ENCODE measurements at regions not wholly inside any gene's neighbourhood (a gene's known extent, or its start where the extent isn't known, plus 50 kb on each side); places are given as distances from the start of the nearest gene placed in this dataset.

DNA sequence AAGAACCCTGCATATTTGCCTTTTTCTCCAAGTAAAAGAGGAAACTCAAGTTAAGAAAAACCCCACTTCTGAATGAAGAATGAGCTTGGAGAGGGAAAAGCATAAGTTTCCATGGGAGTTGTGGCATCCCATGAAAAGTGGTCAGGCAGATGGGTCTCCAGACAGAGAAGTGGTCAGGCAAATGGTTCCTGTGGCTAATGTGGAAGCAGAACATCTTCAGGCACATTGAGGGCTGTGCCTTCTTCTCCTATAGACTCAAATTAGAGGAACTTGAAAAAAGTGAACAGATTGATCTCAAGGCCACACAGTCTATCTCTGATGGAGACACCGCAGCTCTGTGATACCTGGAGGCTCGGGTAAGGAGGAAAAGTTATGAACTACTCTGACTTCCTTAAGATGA, 55.7 kb upstream of the KIRREL1 start:
- H3K4me1 ChIP-seq (ENCODE audit: control insufficient read depth in 1 of 2, insufficient read depth in 2 of 2, low read length in 2 of 2): no peaks in the 10 kb centered on the region
- ATAC-seq (no peak), DNase-seq (ENCODE audit: low read depth, low spot score) (no peak)
- no peaks in the 10 kb centered on the region for H4K20me1 ChIP-seq (ENCODE audit: insufficient read depth)
- no peaks in the 10 kb centered on the region for H3K9me2 ChIP-seq (ENCODE audit: insufficient read depth)
- intact Hi-C loops (cut with micrococcal nuclease): no loop called here
- no peaks in the 10 kb centered on the region for H3K79me2 ChIP-seq (ENCODE audit: insufficient read depth, low read length)
- H2AFZ ChIP-seq (ENCODE audit: low read depth, low read length, poor library complexity, severe bottlenecking): no peak overlapping the region
- RAD21 ChIA-PET (ENCODE audit: low non-redundant PET in 1 of 2, low total read pairs in 2 of 2, uncharacterized antibody in 2 of 2, unreplicated experiment in 2 of 2): interaction anchor here in 1 of 2 experiments (0.7 kb wide), 1 partner anchor 185 kb away, joined by 3 read pairs; no protein-coding TSS in a partner anchor
- CTCF ChIA-PET: interaction anchor here (1.1 kb wide), 1 partner anchor 60 kb away, joined by 3 read pairs; no protein-coding TSS in a partner anchor
- no peak overlapping the region for H3K4me2 ChIP-seq (ENCODE audit: low read length)
- H3K36me3 ChIP-seq (ENCODE audit: control insufficient read depth in 1 of 2, insufficient read depth in 2 of 2, low read length in 2 of 2): no peaks in the 10 kb centered on the region
- no peak for TF ChIP-seq ZNF274 (IDR thresholded peaks at IDR 0.05; ENCODE audit: low read depth, low read length)
- TF ChIP-seq JUND (IDR thresholded peaks at IDR 0.05): no peak
- no peak for TF ChIP-seq ZFX (IDR thresholded peaks at IDR 0.05)
- TF ChIP-seq, protein P1, sequence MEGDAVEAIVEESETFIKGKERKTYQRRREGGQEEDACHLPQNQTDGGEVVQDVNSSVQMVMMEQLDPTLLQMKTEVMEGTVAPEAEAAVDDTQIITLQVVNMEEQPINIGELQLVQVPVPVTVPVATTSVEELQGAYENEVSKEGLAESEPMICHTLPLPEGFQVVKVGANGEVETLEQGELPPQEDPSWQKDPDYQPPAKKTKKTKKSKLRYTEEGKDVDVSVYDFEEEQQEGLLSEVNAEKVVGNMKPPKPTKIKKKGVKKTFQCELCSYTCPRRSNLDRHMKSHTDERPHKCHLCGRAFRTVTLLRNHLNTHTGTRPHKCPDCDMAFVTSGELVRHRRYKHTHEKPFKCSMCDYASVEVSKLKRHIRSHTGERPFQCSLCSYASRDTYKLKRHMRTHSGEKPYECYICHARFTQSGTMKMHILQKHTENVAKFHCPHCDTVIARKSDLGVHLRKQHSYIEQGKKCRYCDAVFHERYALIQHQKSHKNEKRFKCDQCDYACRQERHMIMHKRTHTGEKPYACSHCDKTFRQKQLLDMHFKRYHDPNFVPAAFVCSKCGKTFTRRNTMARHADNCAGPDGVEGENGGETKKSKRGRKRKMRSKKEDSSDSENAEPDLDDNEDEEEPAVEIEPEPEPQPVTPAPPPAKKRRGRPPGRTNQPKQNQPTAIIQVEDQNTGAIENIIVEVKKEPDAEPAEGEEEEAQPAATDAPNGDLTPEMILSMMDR (IDR thresholded peaks at IDR 0.05 in 2 of 3, conservative IDR thresholded peaks at IDR 0.05 in 1 of 3; ENCODE audit: borderline replicate concordance in 1 of 3, insufficient read depth in 1 of 3, low read depth in 2 of 3, low read length in 2 of 3): no peak
- TF ChIP-seq POLR2AphosphoS5 (IDR thresholded peaks at IDR 0.05; ENCODE audit: low read depth, low read length): no peak
- TF ChIP-seq SP1 (IDR thresholded peaks at IDR 0.05; ENCODE audit: low read depth): no peak
- TF ChIP-seq SRF (IDR thresholded peaks at IDR 0.05; ENCODE audit: low read depth): no peak
- no TSS peak for BruUV-seq (replicated peaks)
- H3K27me3 ChIP-seq (ENCODE audit: insufficient read depth, low read length): peaks cover 43% of the 10 kb centered on the region
- no peak overlapping the region for H3K4me3 ChIP-seq (replicated peaks in 1 of 2; ENCODE audit: low read depth in 1 of 2, low read length in 2 of 2)
- H3K9me3 ChIP-seq (ENCODE audit: control insufficient read depth in 1 of 2, insufficient read depth in 1 of 2, low read depth in 1 of 2, low read length in 2 of 2): no peaks in the 10 kb centered on the region
- POLR2A ChIA-PET: no interaction called here
- no peak overlapping the region for H3K27ac ChIP-seq (ENCODE audit: low read depth, low read length)
- no peak overlapping the region for H3K9ac ChIP-seq (ENCODE audit: low read length)

DNA sequence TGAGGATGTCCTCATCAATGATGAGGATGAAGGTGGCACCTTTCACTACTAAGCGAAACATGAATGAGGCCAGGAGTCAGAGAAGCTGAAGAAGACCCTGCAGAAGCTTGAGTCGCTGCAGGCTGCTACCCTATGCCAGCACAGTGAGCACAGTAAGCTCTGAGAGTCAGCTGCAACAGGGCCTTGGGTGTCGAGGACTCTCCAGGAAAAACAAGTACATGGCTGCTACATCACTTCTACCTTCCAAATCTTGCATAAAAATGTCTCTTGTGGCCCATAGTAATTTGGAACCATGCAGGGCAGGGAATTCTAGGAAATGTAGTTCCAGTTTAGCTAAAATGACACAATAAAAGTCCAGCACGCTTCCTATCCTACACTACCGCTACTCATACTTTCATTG, 51.5 kb upstream of the KIRREL1 start:
- Histone ChIP-seq H3K79me2 (ENCODE audit: insufficient read depth, low read length) (no peaks in the 10 kb centered on the region), H3K9ac (ENCODE audit: low read length) (no peak overlapping the region), H3K36me3 (ENCODE audit: control insufficient read depth in 1 of 2, insufficient read depth in 2 of 2, low read length in 2 of 2) (no peaks in the 10 kb centered on the region), H3K9me3 (ENCODE audit: control insufficient read depth in 1 of 2, insufficient read depth in 1 of 2, low read depth in 1 of 2, low read length in 2 of 2) (no peaks in the 10 kb centered on the region), H3K4me2 (ENCODE audit: low read length) (no peak overlapping the region), H3K4me3 (replicated peaks in 1 of 2; ENCODE audit: low read depth in 1 of 2, low read length in 2 of 2) (no peak overlapping the region), H3K4me1 (ENCODE audit: control insufficient read depth in 1 of 2, insufficient read depth in 2 of 2, low read length in 2 of 2) (no peaks in the 10 kb centered on the region), H3K27me3 (ENCODE audit: insufficient read depth, low read length) (peaks cover 51% of the 10 kb centered on the region), H3K9me2 (ENCODE audit: insufficient read depth) (no peaks in the 10 kb centered on the region), H2AFZ (ENCODE audit: low read depth, low read length, poor library complexity, severe bottlenecking) (no peak overlapping the region), H4K20me1 (ENCODE audit: insufficient read depth) (no peaks in the 10 kb centered on the region), H3K27ac (ENCODE audit: low read depth, low read length) (no peak overlapping the region)
- ChIA-PET POLR2A (no interaction called here), CTCF (no interaction called here), RAD21 (ENCODE audit: low non-redundant PET in 1 of 2, low total read pairs in 2 of 2, uncharacterized antibody in 2 of 2, unreplicated experiment in 2 of 2) (no interaction called here)
- no TSS peak for BruUV-seq (replicated peaks)
- no peak for ATAC-seq
- intact Hi-C loops (cut with micrococcal nuclease): loop anchor here (10.0 kb wide), 1 partner anchor 437 kb away; no protein-coding TSS in a partner anchor
- TF ChIP-seq, protein P2, sequence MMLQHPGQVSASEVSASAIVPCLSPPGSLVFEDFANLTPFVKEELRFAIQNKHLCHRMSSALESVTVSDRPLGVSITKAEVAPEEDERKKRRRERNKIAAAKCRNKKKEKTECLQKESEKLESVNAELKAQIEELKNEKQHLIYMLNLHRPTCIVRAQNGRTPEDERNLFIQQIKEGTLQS (IDR thresholded peaks at IDR 0.05): no peak
- TF ChIP-seq, protein P1 (IDR thresholded peaks at IDR 0.05 in 2 of 3, conservative IDR thresholded peaks at IDR 0.05 in 1 of 3; ENCODE audit: borderline replicate concordance in 1 of 3, insufficient read depth in 1 of 3, low read depth in 2 of 3, low read length in 2 of 3): no peak
- no peak for DNase-seq (ENCODE audit: low read depth, low spot score)
